Effector memory CD4-positive, alpha-beta T cell (primary cell): ENCODE measurements at regions not wholly inside any gene's neighbourhood (a gene's known extent, or its start where the extent isn't known, plus 50 kb on each side); places are given as distances from the start of the nearest gene placed in this dataset.

Experiments
- DNase-seq, 3 donors: peaks; one replicate each; pipeline ENCODE4 v3.0.0-alpha.2; 2020
- H3K27ac ChIP-seq: 2 replicates; pipeline ENCODE4 v1.7.0; 2013; ENCODE audit warnings: mild to moderate bottlenecking, low read length, moderate library complexity; ENCODE audit not compliant: insufficient read depth, poor library complexity, severe bottlenecking
- H3K27me3 ChIP-seq: replicated peaks from 2 replicates; pipeline ENCODE4 v1.7.0; 2013; ENCODE audit warnings: mild to moderate bottlenecking, low read length; ENCODE audit not compliant: insufficient read depth, control insufficient read depth, poor library complexity, severe bottlenecking
- H3K36me3 ChIP-seq: 2 replicates; pipeline ENCODE4 v1.7.0; 2013; ENCODE audit warnings: mild to moderate bottlenecking, low read length, moderate library complexity; ENCODE audit not compliant: control insufficient read depth, insufficient read depth
- H3K4me1 ChIP-seq: 2 replicates; pipeline ENCODE4 v1.7.0; 2013; ENCODE audit warnings: low read length, mild to moderate bottlenecking; ENCODE audit not compliant: control insufficient read depth, insufficient read depth, poor library complexity, severe bottlenecking
- H3K4me3 ChIP-seq: 2 replicates; pipeline ENCODE4 v1.7.0; 2013; ENCODE audit warnings: low read length, low read depth, mild to moderate bottlenecking; ENCODE audit not compliant: insufficient read depth, poor library complexity, severe bottlenecking
- H3K9me3 ChIP-seq: 2 replicates; pipeline ENCODE4 v1.7.0; 2013; ENCODE audit warnings: mild to moderate bottlenecking, low read length, moderate library complexity; ENCODE audit not compliant: control insufficient read depth

DNA sequence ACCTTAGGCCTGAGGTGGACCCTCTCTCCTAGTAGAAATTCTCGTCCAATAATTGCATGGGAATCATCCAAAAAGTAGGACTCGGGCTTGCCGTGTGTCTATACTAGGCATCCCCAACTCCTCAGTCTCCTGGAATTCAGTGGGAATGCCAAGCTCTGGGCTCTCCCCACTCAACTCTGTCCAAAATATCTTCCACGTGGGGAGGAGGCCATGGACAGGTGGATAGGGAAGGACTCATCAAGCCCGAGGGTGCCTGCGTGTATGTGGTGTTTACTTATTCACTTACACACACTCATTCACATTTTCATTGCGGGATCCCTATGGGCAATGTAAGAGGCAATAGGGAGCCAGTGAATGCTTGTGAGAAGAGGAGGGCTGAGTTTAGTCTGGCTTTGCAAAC, 383.3 kb downstream of the MN1 start:
- no peaks in the 10 kb centered on the region for H3K36me3 ChIP-seq
- H3K27me3 ChIP-seq, result no peaks in the 10 kb centered on the region
- DNase-seq, result no peak
- H3K4me1 ChIP-seq, result no peaks in the 10 kb centered on the region
- no peak overlapping the region for H3K4me3 ChIP-seq
- H3K27ac ChIP-seq, result no peak overlapping the region
- H3K9me3 ChIP-seq, result no peaks in the 10 kb centered on the region

DNA sequence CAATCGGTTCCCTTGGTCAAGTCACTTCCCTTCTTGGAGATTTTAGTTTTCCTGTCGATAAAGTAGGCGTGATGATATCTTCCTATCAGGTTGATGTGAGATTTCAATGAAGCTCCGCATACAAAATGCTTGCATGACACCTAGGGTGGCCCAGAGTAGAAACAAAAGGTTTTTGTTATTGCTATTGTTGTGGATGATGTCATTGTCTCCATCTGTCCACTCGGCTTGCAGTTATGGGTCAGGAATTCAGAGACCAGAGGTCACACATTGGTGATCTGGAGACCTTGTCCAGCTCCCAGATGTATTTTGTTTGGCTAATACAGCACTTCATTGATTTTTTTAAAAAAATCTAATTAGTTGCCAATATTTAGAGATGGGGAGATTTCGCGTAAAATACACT, 382.1 kb downstream of the MN1 start:
- no peak overlapping the region for H3K27ac ChIP-seq
- H3K27me3 ChIP-seq, result no peaks in the 10 kb centered on the region
- DNase-seq, result no peak
- no peaks in the 10 kb centered on the region for H3K36me3 ChIP-seq
- no peaks in the 10 kb centered on the region for H3K4me1 ChIP-seq
- no peak overlapping the region for H3K4me3 ChIP-seq
- no peaks in the 10 kb centered on the region for H3K9me3 ChIP-seq

DNA sequence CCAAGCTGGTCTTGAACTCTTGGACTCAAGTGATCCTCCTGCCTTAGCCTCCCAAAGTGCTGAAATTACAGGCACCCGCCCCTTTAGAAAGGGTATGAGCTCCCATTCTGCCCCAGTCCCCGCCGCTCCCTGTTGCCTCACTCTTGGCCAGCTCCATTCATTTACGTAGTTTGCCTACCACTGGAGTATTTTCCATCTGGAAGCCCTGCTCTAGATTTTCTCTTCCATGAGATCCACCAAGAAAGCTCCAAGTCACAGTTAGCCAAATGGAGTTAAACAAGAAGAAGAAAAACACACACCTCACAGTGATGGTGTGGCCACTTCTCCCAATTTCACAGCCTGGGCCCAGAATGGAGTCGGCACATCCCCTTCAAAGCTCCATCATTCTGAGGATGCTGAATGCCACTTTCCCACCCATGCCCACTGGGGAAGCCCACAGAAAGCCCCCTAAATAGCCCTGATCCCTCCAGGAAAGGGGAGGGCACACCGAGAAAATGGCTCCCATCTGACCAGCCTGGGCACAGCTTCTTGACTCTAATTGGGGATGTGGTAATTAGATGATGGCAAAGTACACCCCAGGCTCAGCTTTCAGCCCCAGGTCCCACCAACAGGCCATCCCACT, 381.2 kb downstream of the MN1 start:
- H3K4me3 ChIP-seq, result no peak overlapping the region
- no peak overlapping the region for H3K27ac ChIP-seq
- H3K36me3 ChIP-seq, result no peaks in the 10 kb centered on the region
- no peak for DNase-seq
- H3K9me3 ChIP-seq, result no peaks in the 10 kb centered on the region
- H3K4me1 ChIP-seq, result no peaks in the 10 kb centered on the region
- H3K27me3 ChIP-seq, result no peaks in the 10 kb centered on the region

DNA sequence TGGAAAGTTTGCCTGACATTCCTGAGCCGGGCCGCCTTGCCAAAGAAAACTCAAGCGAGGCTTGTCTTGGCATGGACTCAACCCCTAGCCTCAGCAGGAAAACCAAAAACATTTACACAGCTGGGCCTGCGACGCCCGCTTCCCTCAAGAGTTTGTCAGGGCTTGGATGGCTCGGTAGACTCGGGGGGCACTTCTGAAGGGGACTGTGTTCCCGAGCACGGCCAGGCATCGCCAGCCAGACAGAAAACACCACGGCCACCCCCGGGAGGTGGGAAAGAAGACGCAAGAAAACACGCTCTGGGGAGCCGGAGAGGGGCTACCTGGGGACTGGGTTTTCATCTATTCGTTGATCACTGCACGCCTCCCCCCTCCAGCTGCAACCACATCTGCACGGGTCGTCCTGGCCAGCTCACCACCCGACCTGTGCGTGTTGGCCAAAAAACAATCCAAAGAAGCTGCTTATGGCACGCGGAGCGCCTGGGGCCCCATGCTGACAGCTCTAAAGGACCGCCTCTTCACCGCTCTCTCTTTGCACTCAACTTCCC, 380.7 kb downstream of the MN1 start:
- no peak for DNase-seq
- H3K4me3 ChIP-seq, result no peak overlapping the region
- H3K27me3 ChIP-seq, result no peaks in the 10 kb centered on the region
- no peaks in the 10 kb centered on the region for H3K9me3 ChIP-seq
- H3K27ac ChIP-seq, result no peak overlapping the region
- no peaks in the 10 kb centered on the region for H3K4me1 ChIP-seq
- H3K36me3 ChIP-seq, result no peaks in the 10 kb centered on the region

DNA sequence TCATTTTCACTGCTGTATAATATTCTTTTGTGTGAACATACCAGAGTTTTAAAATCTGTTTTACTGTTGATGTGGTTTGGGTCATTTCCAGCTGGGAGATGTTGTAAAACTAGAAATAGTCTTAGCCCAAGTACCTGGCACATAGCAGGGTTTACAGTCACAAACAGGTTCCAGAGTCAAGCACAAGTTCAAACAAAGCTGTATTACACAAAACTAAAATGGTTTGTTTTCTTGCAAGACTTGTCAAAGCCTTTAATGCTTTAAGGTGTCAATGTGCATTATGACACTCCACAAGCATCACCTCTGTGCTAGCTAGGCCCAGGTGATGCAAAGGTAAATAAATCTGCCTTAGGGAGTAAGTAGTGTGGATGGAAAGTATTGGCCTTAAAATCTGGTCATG, 379.1 kb downstream of the MN1 start:
- no peaks in the 10 kb centered on the region for H3K9me3 ChIP-seq
- H3K4me3 ChIP-seq, result no peak overlapping the region
- H3K27ac ChIP-seq, result no peak overlapping the region
- no peaks in the 10 kb centered on the region for H3K36me3 ChIP-seq
- DNase-seq, result no peak
- no peaks in the 10 kb centered on the region for H3K27me3 ChIP-seq
- no peaks in the 10 kb centered on the region for H3K4me1 ChIP-seq

DNA sequence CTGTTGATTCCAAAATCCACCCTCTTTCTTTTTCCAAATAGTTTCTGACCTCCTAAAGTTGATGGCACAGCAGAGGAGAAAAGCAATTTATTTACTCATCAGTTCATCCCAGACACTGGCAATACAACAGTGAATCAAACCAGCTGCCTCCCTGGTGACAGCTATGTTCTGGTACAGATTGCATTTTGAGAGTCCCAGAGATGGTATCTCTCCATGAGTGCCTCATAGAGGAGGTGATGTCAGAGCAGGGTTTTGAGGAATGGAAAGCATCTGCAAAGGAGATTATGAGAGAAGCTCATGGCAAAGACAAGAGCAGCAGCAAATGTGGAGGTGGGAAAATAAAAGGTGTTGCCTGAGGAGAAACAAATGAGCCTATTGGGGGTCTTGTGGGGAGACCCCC, 377.2 kb downstream of the MN1 start:
- H3K27me3 ChIP-seq, result no peaks in the 10 kb centered on the region
- no peaks in the 10 kb centered on the region for H3K36me3 ChIP-seq
- H3K9me3 ChIP-seq, result no peaks in the 10 kb centered on the region
- H3K4me3 ChIP-seq, result no peak overlapping the region
- no peak overlapping the region for H3K27ac ChIP-seq
- no peaks in the 10 kb centered on the region for H3K4me1 ChIP-seq
- no peak for DNase-seq

DNA sequence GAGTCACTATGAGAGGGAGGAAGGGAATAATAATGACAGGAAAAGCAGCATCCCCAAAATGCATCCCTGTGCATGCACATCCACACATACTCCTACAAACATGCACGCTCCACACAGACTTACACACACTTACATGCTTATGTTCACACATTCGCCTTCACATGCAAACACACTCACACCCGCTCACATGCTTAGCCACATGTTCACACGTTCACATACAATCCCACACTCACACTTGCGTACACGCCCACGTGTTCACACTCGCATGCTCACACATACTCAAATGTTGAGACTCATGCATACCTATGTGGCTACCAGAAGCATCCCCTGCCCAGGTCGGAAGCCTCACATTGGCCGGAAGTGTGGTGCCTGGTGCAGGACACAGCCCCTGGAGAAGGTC, 372.1 kb downstream of the MN1 start:
- Histone ChIP-seq H3K36me3 (no peaks in the 10 kb centered on the region), H3K27me3 (no peaks in the 10 kb centered on the region), H3K9me3 (no peaks in the 10 kb centered on the region), H3K4me3 (no peak overlapping the region), H3K27ac (no peak overlapping the region), H3K4me1 (no peaks in the 10 kb centered on the region)
- no peak for DNase-seq

DNA sequence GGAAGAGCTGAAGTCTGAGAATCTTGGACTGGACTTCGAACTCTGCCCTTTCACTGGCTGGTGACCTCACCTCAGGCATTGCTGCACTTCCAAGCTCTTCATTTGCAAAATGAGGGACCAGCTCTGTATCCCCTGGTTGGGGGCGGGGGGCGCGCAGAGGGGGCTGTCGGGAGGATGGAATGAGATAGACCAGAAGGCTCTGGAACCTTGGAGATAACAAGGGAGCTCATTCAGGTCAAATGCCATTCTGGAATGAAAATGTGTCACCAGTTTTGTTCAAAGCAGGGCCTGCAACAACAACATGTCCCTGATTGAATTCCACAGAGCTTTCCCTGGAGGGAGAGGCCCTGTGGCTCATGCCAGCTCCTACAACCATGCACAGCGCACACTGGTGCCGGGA, 370.5 kb downstream of the MN1 start:
- Histone ChIP-seq H3K9me3 (no peaks in the 10 kb centered on the region), H3K27ac (no peak overlapping the region), H3K27me3 (no peaks in the 10 kb centered on the region), H3K4me3 (no peak overlapping the region), H3K36me3 (no peaks in the 10 kb centered on the region), H3K4me1 (no peaks in the 10 kb centered on the region)
- DNase-seq, result no peak

DNA sequence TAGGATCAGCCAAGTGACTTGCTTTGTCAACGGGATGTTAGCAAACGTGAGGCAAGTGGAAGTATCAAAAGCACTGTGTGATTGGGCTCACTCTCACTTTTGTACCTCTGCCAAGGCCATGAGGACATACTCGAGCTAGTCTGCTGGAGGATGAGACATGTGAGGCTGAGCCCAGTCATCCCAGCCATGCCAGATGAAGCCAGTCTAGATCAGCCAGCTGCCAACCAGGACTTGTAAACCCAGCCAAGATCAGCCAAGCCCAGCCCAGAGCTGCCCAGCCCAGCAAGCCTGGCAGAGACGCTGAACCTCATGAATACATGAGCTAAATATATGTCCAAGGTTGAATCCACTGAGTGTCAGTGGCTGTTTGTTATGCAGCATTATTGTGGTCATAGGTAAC, 369.7 kb downstream of the MN1 start:
- no peak for DNase-seq
- Histone ChIP-seq H3K27ac (no peak overlapping the region), H3K36me3 (no peaks in the 10 kb centered on the region), H3K9me3 (no peaks in the 10 kb centered on the region), H3K27me3 (no peaks in the 10 kb centered on the region), H3K4me3 (no peak overlapping the region), H3K4me1 (no peaks in the 10 kb centered on the region)

DNA sequence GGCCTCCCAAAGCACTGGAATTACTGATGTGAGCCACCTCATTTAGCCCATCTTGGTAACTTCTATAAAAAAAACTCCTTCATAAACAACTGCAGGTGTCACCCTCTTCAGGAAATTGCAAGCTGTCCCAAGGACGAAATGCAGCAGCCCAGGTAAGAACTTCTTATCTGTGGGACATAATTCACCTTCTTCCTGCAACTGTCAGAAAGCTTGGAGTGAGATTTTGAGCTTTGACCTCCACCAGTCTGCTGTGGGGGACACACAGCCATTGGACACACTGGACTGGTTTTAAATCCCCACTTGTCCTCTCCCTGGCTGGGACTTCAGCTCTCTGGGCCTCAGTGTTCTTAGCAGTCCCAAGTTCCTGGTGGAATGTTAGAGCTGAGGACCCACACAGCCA, 368.5 kb downstream of the MN1 start:
- Histone ChIP-seq H3K4me3 (no peak overlapping the region), H3K27me3 (no peaks in the 10 kb centered on the region), H3K4me1 (no peaks in the 10 kb centered on the region), H3K9me3 (no peaks in the 10 kb centered on the region), H3K27ac (no peak overlapping the region), H3K36me3 (no peaks in the 10 kb centered on the region)
- DNase-seq, result no peak
